KMS-11 (cell line): ENCODE measurements at regions not wholly inside any gene's neighbourhood (a gene's known extent, or its start where the extent isn't known, plus 50 kb on each side); places are given as distances from the start of the nearest gene placed in this dataset.

ENCODE experiments used
- H2AFZ ChIP-seq: fragments of 200-600 bp; sonication (generic); 2 replicates; pipeline ENCODE4 v1.6.1; 2016; ENCODE audit warnings: antibody characterized with exemption, mixed run types, low read depth
- H3K27ac ChIP-seq: fragments of 200-600 bp; sonication (generic); 2 replicates; pipeline ENCODE4 v1.6.1; 2016; ENCODE audit warnings: mild to moderate bottlenecking, mixed run types
- H3K27me3 ChIP-seq: fragments of 200-600 bp; sonication (generic); 2 replicates; pipeline ENCODE4 v1.6.1; 2017; ENCODE audit warnings: mild to moderate bottlenecking, low read depth, mixed run types, moderate library complexity; ENCODE audit not compliant: insufficient read depth
- H3K36me3 ChIP-seq: fragments of 200-600 bp; sonication (generic); 2 replicates; pipeline ENCODE4 v1.6.1; 2017; ENCODE audit warnings: mild to moderate bottlenecking, mixed run types; ENCODE audit not compliant: insufficient read depth
- H3K4me1 ChIP-seq: fragments of 200-600 bp; sonication (generic); 2 replicates; pipeline ENCODE4 v1.6.1; 2016; ENCODE audit warnings: mild to moderate bottlenecking, low read depth, mixed run types; ENCODE audit not compliant: poor library complexity, severe bottlenecking
- H3K4me2 ChIP-seq: fragments of 200-600 bp; sonication (generic); 2 replicates; pipeline ENCODE4 v1.7.0; 2016; ENCODE audit warnings: mild to moderate bottlenecking, mixed run types
- H3K4me3 ChIP-seq: fragments of 200-600 bp; sonication (generic); IDR thresholded peaks from 2 replicates; pipeline ENCODE4 v1.6.1; 2017; ENCODE audit warnings: low read depth, low read length, mixed read lengths; ENCODE audit not compliant: insufficient read depth
- H3K79me2 ChIP-seq: fragments of 200-600 bp; sonication (generic); 2 replicates; pipeline ENCODE4 v1.6.1; 2016; ENCODE audit warnings: low read depth, mixed run types; ENCODE audit not compliant: insufficient read depth
- H3K9ac ChIP-seq: fragments of 200-600 bp; sonication (generic); 2 replicates; pipeline ENCODE4 v1.6.1; 2016; ENCODE audit warnings: mild to moderate bottlenecking, mixed run types
- H4K20me1 ChIP-seq: fragments of 200-600 bp; sonication (generic); 2 replicates; pipeline ENCODE4 v1.6.1; 2016; ENCODE audit warnings: mild to moderate bottlenecking, mixed run types; ENCODE audit not compliant: insufficient read depth
- CTCF ChIP-seq: fragments of 200-600 bp; sonication (generic); conservative IDR thresholded peaks from 2 replicates; pipeline ENCODE4 v1.6.1; 2017; ENCODE audit warnings: low read depth, mild to moderate bottlenecking, antibody characterized with exemption, low read length, moderate library complexity, mixed read lengths

GRCh38 chr11:80109652-80110051 is 668.8 kb upstream of the TENM4 start:
- Histone ChIP-seq H3K4me2 (no peak overlapping the region), H3K27ac (no peak overlapping the region), H4K20me1 (no peaks in the 10 kb centered on the region), H3K9ac (no peak overlapping the region), H3K79me2 (no peaks in the 10 kb centered on the region), H3K4me1 (no peaks in the 10 kb centered on the region), H3K4me3 (no peak overlapping the region), H2AFZ (no peak overlapping the region), H3K27me3 (no peaks in the 10 kb centered on the region), H3K36me3 (no peaks in the 10 kb centered on the region)
- no peak for TF ChIP-seq CTCF

- H3K27me3 ChIP-seq, result no peaks in the 10 kb centered on the region
- H2AFZ ChIP-seq, result no peak overlapping the region
- H3K4me2 ChIP-seq, result no peak overlapping the region
- H3K79me2 ChIP-seq, result no peaks in the 10 kb centered on the region
- H3K9ac ChIP-seq, result no peak overlapping the region
- no peak overlapping the region for H3K27ac ChIP-seq
- TF ChIP-seq CTCF, result no peak
- no peak overlapping the region for H3K4me3 ChIP-seq
- H4K20me1 ChIP-seq, result no peaks in the 10 kb centered on the region
- no peaks in the 10 kb centered on the region for H3K4me1 ChIP-seq
- no peaks in the 10 kb centered on the region for H3K36me3 ChIP-seq
Measured at GRCh38 chr11:80109031-80109430, 668.2 kb upstream of the TENM4 start.

GRCh38 chr11:80107415-80107814 is 666.6 kb upstream of the TENM4 start:
- H3K79me2 ChIP-seq, result no peaks in the 10 kb centered on the region
- H3K36me3 ChIP-seq, result no peaks in the 10 kb centered on the region
- no peak overlapping the region for H3K9ac ChIP-seq
- H2AFZ ChIP-seq, result no peak overlapping the region
- H4K20me1 ChIP-seq, result no peaks in the 10 kb centered on the region
- no peak for TF ChIP-seq CTCF
- no peak overlapping the region for H3K27ac ChIP-seq
- no peaks in the 10 kb centered on the region for H3K27me3 ChIP-seq
- H3K4me2 ChIP-seq, result no peak overlapping the region
- no peaks in the 10 kb centered on the region for H3K4me1 ChIP-seq
- no peak overlapping the region for H3K4me3 ChIP-seq

DNA sequence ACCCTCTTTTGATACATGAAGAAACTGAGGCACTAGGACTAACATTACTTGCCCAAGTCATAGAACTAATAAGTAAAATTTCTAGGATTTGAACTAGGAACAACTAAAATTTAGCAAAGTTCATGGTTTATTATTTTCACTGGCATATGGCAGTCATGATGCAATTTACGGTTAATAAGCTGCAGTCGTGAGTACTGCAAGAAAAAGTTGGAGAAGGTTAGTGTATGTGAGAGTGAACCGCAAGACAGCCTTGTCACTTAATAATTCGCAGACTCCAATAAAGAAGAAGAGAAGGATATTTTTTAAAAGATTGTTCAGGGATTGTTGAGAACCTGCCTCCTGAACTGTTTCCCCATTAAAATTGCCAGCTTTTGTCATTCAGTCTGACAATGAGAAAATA is 663.4 kb upstream of the TENM4 start:
- Histone ChIP-seq H3K36me3 (no peaks in the 10 kb centered on the region), H2AFZ (no peak overlapping the region), H3K4me3 (no peak overlapping the region)

More for the DNA sequence above, 663.4 kb upstream of the TENM4 start:
- H3K27ac ChIP-seq, result no peak overlapping the region
- no peaks in the 10 kb centered on the region for H3K4me1 ChIP-seq
- H4K20me1 ChIP-seq, result no peaks in the 10 kb centered on the region
- H3K27me3 ChIP-seq, result no peaks in the 10 kb centered on the region
- no peak overlapping the region for H3K9ac ChIP-seq
- no peaks in the 10 kb centered on the region for H3K79me2 ChIP-seq
- TF ChIP-seq CTCF, result no peak
- no peak overlapping the region for H3K4me2 ChIP-seq
